ENCODE measurements at regions not wholly inside any gene's neighbourhood (a gene's known extent, or its start where the extent isn't known, plus 50 kb on each side); places are given as distances from the start of the nearest gene placed in this dataset.
A peak's percentile ranks its signal among the peaks of the same experiment; 100 is the strongest.

DNA sequence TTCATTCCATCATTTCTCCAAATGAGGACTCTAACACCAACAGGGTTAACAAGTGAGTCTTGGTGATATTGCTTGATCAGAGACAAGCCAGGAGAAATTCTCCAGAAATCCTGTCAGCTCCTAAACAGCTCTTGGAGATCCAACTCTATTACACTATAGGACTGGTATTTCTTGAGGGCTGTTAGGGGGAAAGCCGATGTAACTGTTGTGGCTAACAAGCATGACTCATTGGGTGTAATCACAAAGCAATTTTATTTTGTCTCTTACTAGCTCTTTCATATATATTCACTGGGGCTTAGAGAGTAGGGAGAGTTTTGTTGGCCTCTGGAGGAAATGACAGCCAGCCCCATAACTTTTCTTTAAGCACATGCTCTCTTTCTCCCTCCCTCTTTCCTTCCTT lies 613.7 kb upstream of the USP9Y start:
- peak; percentile 76 for DNase-seq (ENCODE audit: low read depth)
- H3K4me3 ChIP-seq (ENCODE audit: low read length): no peak overlapping the region
- TF ChIP-seq, protein P1, sequence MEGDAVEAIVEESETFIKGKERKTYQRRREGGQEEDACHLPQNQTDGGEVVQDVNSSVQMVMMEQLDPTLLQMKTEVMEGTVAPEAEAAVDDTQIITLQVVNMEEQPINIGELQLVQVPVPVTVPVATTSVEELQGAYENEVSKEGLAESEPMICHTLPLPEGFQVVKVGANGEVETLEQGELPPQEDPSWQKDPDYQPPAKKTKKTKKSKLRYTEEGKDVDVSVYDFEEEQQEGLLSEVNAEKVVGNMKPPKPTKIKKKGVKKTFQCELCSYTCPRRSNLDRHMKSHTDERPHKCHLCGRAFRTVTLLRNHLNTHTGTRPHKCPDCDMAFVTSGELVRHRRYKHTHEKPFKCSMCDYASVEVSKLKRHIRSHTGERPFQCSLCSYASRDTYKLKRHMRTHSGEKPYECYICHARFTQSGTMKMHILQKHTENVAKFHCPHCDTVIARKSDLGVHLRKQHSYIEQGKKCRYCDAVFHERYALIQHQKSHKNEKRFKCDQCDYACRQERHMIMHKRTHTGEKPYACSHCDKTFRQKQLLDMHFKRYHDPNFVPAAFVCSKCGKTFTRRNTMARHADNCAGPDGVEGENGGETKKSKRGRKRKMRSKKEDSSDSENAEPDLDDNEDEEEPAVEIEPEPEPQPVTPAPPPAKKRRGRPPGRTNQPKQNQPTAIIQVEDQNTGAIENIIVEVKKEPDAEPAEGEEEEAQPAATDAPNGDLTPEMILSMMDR (conservative IDR thresholded peaks at IDR 0.05; ENCODE audit: low read length): no peak
